ENCODE measurements at regions not wholly inside any gene's neighbourhood (a gene's known extent, or its start where the extent isn't known, plus 50 kb on each side); places are given as distances from the start of the nearest gene placed in this dataset.

GRCh38 chr17:79201119-79201518, 126.5 kb downstream of the ENGASE start:
- no peaks in the 10 kb centered on the region for H3K36me3 ChIP-seq (replicated peaks in 1 of 2; ENCODE audit: control insufficient read depth in 1 of 2, insufficient read depth in 2 of 2, low read length in 2 of 2)
- no peak overlapping the region for H3K27ac ChIP-seq (ENCODE audit: extremely low read length, insufficient read depth, low read length)
- H2AFZ ChIP-seq (ENCODE audit: low read length): no peak overlapping the region
- no TSS peak for BruUV-seq (replicated peaks)
- DNase-seq (ENCODE audit: low spot score): no peak
- H3K4me1 ChIP-seq (ENCODE audit: insufficient read depth, low read length): no peaks in the 10 kb centered on the region
- POLR2A ChIA-PET: no interaction called here
- no peak overlapping the region for H3K4me3 ChIP-seq (replicated peaks in 1 of 3; ENCODE audit: insufficient read depth in 1 of 3, low read depth in 2 of 3, low read length in 3 of 3)
- H3K4me2 ChIP-seq (ENCODE audit: low read depth, low read length): no peak overlapping the region
- in situ Hi-C loops (cut with HindIII; ENCODE audit: extremely low pct_ligation_motif_present, low pct_unique_long_range_greater_than_20kb): no loop called here
- no peak for TF ChIP-seq ZSCAN21 (CRISPR knock-in tag; IDR thresholded peaks at IDR 0.05; ENCODE audit: borderline replicate concordance)
- no peak for TF ChIP-seq ZBTB7B (CRISPR knock-in tag; IDR thresholded peaks at IDR 0.05)
- no peak for TF ChIP-seq POLR2AphosphoS2 (IDR thresholded peaks at IDR 0.05; ENCODE audit: low read depth, low read length)
- no peak for TF ChIP-seq ZNF546 (CRISPR knock-in tag; conservative IDR thresholded peaks at IDR 0.05)
- no peak for TF ChIP-seq MTERF4 (CRISPR knock-in tag; IDR thresholded peaks at IDR 0.05)
- intact Hi-C loops (cut with micrococcal nuclease; ENCODE audit: unreplicated experiment): no loop called here
- H3K27me3 ChIP-seq (ENCODE audit: control insufficient read depth in 1 of 2, insufficient read depth in 2 of 2, low read length in 2 of 2): peaks cover 17 to 58% of the 10 kb centered on the region in 2 experiments
- H3K9ac ChIP-seq (ENCODE audit: insufficient read depth, low read depth, low read length): no peak overlapping the region
- ATAC-seq: no peak
- H4K20me1 ChIP-seq (ENCODE audit: insufficient read depth, low read length): no peaks in the 10 kb centered on the region; the same call in 1 of the 2 replicates
- FAIRE-seq: no peak
- 4% methylated on average over 6 of the region's 6 CpGs for WGBS (ENCODE audit: low lambda C conversion rate)
- H3K9me3 ChIP-seq (ENCODE audit: low read length): no peaks in the 10 kb centered on the region
- CTCF ChIA-PET (ENCODE audit: low intra/inter-chr PET ratio, low total read pairs): no interaction called here
- no peaks in the 10 kb centered on the region for H3K79me2 ChIP-seq (ENCODE audit: insufficient read depth, low read length)

- POLR2A ChIA-PET: no interaction called here
- intact Hi-C loops (cut with micrococcal nuclease; ENCODE audit: unreplicated experiment) (no loop called here), in situ Hi-C loops (cut with HindIII; ENCODE audit: extremely low pct_ligation_motif_present, low pct_unique_long_range_greater_than_20kb) (no loop called here)
- BruUV-seq (replicated peaks): no TSS peak
- no peak for DNase-seq (ENCODE audit: low spot score)
- Histone ChIP-seq H2AFZ (ENCODE audit: low read length) (no peak overlapping the region), H3K27ac (ENCODE audit: extremely low read length, insufficient read depth, low read length) (no peak overlapping the region), H4K20me1 (ENCODE audit: insufficient read depth, low read length) (peaks cover 15% of the 10 kb centered on the region; the same call in 1 of the 2 replicates), H3K27me3 (ENCODE audit: control insufficient read depth in 1 of 2, insufficient read depth in 2 of 2, low read length in 2 of 2) (peaks cover 14 to 63% of the 10 kb centered on the region in 2 experiments; a peak in 4 of 5 replicates), H3K4me3 (replicated peaks in 1 of 3; ENCODE audit: insufficient read depth in 1 of 3, low read depth in 2 of 3, low read length in 3 of 3) (no peak overlapping the region), H3K36me3 (replicated peaks in 1 of 2; ENCODE audit: control insufficient read depth in 1 of 2, insufficient read depth in 2 of 2, low read length in 2 of 2) (no peaks in the 10 kb centered on the region), H3K9me3 (ENCODE audit: low read length) (no peaks in the 10 kb centered on the region), H3K4me1 (ENCODE audit: insufficient read depth, low read length) (no peaks in the 10 kb centered on the region), H3K9ac (ENCODE audit: insufficient read depth, low read depth, low read length) (no peak overlapping the region), H3K4me2 (ENCODE audit: low read depth, low read length) (no peak overlapping the region), H3K79me2 (ENCODE audit: insufficient read depth, low read length) (no peaks in the 10 kb centered on the region)
- CTCF ChIA-PET (ENCODE audit: low intra/inter-chr PET ratio, low total read pairs): no interaction called here
- no peak for FAIRE-seq
- WGBS (ENCODE audit: low lambda C conversion rate): 6% methylated on average over 6 of the region's 10 CpGs
- ATAC-seq: no peak
- no peak for TF ChIP-seq TAF1 (CRISPR knock-in tag; IDR thresholded peaks at IDR 0.05)
- no peak for TF ChIP-seq ZNF691 (CRISPR knock-in tag; IDR thresholded peaks at IDR 0.05; ENCODE audit: borderline replicate concordance, low read depth)
- no peak for TF ChIP-seq CBX1 (IDR thresholded peaks at IDR 0.05; ENCODE audit: low read depth)
- no peak for TF ChIP-seq PAXIP1 (CRISPR knock-in tag; conservative IDR thresholded peaks at IDR 0.05)
- TF ChIP-seq CCAR2 (optimal IDR thresholded peaks at IDR 0.05; ENCODE audit: low read depth, low read length): no peak
Observed at GRCh38 chr17:79196913-79197312, 122.3 kb downstream of the ENGASE start.

All from HepG2 (cell line).